Keratinocyte (primary cell): ENCODE measurements at regions not wholly inside any gene's neighbourhood (a gene's known extent, or its start where the extent isn't known, plus 50 kb on each side); places are given as distances from the start of the nearest gene placed in this dataset.

ENCODE experiments used
- DNase-seq: peaks from one replicate; pipeline ENCODE4 v3.0.0-alpha.2; 2011; ENCODE audit warnings: low read depth, missing footprints, low spot score
- FAIRE-seq: peaks from 2 replicates; lab custom pipeline; 2011; peaks lifted over from hg19 to GRCh38; lab: Jason Lieb, UNC
- H2AFZ ChIP-seq: 2 replicates; pipeline ENCODE4 v1.6.0; 2012; ENCODE audit warnings: low read length, control low read depth, inconsistent platforms; ENCODE audit not compliant: control insufficient read depth
- H3K27ac ChIP-seq: 2 replicates; pipeline ENCODE4 v1.5.1; 2011; ENCODE audit warnings: low read length; ENCODE audit not compliant: control insufficient read depth, insufficient read depth
- H3K27me3 ChIP-seq: 3 replicates; pipeline ENCODE4 v1.6.0; 2011; ENCODE audit warnings: low read length; ENCODE audit not compliant: control insufficient read depth, insufficient read depth; ENCODE audit errors: extremely low read depth
- H3K36me3 ChIP-seq, 2 experiments: 2 replicates in 1 of 2; 3 replicates in 1 of 2; pipeline ENCODE4 v1.5.1; 2011; ENCODE audit warnings: low read length in 2 of 2, mild to moderate bottlenecking in 1 of 2; ENCODE audit not compliant: control insufficient read depth in 2 of 2, insufficient read depth in 2 of 2; ENCODE audit errors: extremely low read depth in 1 of 2
- H3K4me1 ChIP-seq: 3 replicates; pipeline ENCODE4 v1.5.1; 2011; ENCODE audit warnings: low read length; ENCODE audit not compliant: control insufficient read depth, insufficient read depth; ENCODE audit errors: extremely low read depth
- H3K4me2 ChIP-seq: 3 replicates; pipeline ENCODE4 v1.6.0; 2011; ENCODE audit warnings: low read depth, low read length; ENCODE audit not compliant: control insufficient read depth, insufficient read depth; ENCODE audit errors: extremely low read depth
- H3K4me3 ChIP-seq, 3 experiments: fragments of 200-600 bp in 1 of 3; sonication (generic) in 1 of 3; 2 replicates in 2 of 3; 3 replicates in 1 of 3; pipeline ENCODE4 v1.5.1; 2011 to 2016; ENCODE audit warnings: low read length in 3 of 3, mild to moderate bottlenecking in 3 of 3, control low read depth in 2 of 3, inconsistent platforms in 1 of 3, low read depth in 1 of 3, mixed read lengths in 1 of 3, mixed run types in 1 of 3, moderate library complexity in 1 of 3; ENCODE audit not compliant: control insufficient read depth in 2 of 3, insufficient read depth in 2 of 3; ENCODE audit errors: extremely low read depth in 1 of 3
- H3K79me2 ChIP-seq: 2 replicates; pipeline ENCODE4 v1.6.0; 2012; ENCODE audit warnings: low read length; ENCODE audit not compliant: control insufficient read depth, insufficient read depth
- H3K9ac ChIP-seq: 3 replicates; pipeline ENCODE4 v1.6.0; 2011; ENCODE audit warnings: low read length; ENCODE audit not compliant: control insufficient read depth, insufficient read depth; ENCODE audit errors: extremely low read depth
- H3K9me1 ChIP-seq: 3 replicates; pipeline ENCODE4 v1.6.0; 2011; ENCODE audit warnings: low read length; ENCODE audit not compliant: control insufficient read depth, insufficient read depth; ENCODE audit errors: extremely low read depth
- H3K9me3 ChIP-seq: 2 replicates; pipeline ENCODE4 v1.5.1; 2012; ENCODE audit warnings: low read depth, low read length; ENCODE audit not compliant: control insufficient read depth
- H4K20me1 ChIP-seq: 3 replicates; pipeline ENCODE4 v1.6.0; 2011; ENCODE audit warnings: low read length; ENCODE audit not compliant: control insufficient read depth, insufficient read depth; ENCODE audit errors: extremely low read depth
- EZH2 ChIP-seq: IDR thresholded peaks from one replicate; pipeline ENCODE4 v1.6.1; 2012; ENCODE audit warnings: inconsistent platforms, mild to moderate bottlenecking, low read length, moderate library complexity
- dilution Hi-C: fragments of 300-500 bp; cut with MboI; formaldehyde crosslinking; loops from one replicate; pipeline ENCODE4 v1.7.0; 2020; ENCODE audit warnings: low sequenced_read_pairs; ENCODE audit not compliant: extremely low pct_ligation_motif_present
- TF ChIP-seq, protein P1 (sequence below), 3 experiments: IDR thresholded peaks in 1 of 3; conservative IDR thresholded peaks in 1 of 3; optimal IDR thresholded peaks in 1 of 3; 2 replicates in 2 of 3; 3 replicates in 1 of 3; pipeline versions ENCODE3 to v1.5.1; 2011; ENCODE audit warnings: low read length in 3 of 3, mild to moderate bottlenecking in 3 of 3, moderate library complexity in 2 of 3, control low read depth in 1 of 3, inconsistent platforms in 1 of 3; ENCODE audit not compliant: insufficient read depth in 2 of 3; ENCODE audit errors: extremely low read depth in 1 of 3

DNA sequence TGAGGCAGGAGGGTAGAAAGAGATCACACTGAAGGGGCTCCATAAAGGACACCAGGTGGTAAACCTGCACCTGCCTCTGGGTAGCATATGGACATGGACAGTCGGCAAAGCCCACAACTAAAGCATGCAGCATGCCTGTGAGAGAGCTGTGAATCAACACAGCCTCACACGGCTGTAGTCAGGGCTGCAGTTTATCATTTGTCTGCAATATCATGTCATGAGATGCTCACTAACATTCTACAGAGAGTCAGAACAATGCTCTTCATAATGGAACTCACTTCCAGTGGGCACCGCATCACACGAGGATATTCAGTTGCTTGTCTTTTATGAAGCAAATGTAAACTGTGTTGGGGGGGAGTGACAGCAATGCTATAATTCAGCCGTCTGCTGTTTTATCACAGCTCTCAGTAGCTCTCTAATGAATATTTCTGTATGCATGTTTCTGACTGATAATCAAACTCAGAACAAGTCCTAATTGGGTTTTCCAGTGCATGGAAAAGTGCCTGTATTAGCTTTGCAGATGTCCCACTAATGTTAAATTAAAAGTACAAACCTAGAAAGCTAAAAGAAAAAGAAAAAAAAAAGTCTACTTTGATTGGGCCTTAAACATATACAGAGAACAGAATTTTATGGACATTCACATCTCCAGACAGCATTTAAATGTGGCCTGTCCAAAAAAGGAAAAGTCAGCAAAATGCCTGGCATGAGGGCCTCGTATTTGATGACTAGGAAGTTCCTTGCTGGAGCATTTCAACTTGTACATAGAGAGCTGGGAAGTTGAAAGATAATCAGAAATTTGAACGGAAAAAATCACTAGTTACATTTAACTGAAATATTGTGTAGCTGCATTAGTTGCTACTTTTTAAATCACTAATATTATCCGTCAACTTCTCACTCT lies 406.1 kb upstream of the SOX11 start:
- no peaks in the 10 kb centered on the region for H3K27me3 ChIP-seq
- H3K4me3 ChIP-seq = no peak overlapping the region
- H3K27ac ChIP-seq = no peak overlapping the region
- TF ChIP-seq, protein P1, sequence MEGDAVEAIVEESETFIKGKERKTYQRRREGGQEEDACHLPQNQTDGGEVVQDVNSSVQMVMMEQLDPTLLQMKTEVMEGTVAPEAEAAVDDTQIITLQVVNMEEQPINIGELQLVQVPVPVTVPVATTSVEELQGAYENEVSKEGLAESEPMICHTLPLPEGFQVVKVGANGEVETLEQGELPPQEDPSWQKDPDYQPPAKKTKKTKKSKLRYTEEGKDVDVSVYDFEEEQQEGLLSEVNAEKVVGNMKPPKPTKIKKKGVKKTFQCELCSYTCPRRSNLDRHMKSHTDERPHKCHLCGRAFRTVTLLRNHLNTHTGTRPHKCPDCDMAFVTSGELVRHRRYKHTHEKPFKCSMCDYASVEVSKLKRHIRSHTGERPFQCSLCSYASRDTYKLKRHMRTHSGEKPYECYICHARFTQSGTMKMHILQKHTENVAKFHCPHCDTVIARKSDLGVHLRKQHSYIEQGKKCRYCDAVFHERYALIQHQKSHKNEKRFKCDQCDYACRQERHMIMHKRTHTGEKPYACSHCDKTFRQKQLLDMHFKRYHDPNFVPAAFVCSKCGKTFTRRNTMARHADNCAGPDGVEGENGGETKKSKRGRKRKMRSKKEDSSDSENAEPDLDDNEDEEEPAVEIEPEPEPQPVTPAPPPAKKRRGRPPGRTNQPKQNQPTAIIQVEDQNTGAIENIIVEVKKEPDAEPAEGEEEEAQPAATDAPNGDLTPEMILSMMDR (optimal IDR thresholded peaks at IDR 0.05 in 1 of 3, IDR thresholded peaks at IDR 0.05 in 1 of 3, conservative IDR thresholded peaks at IDR 0.05 in 1 of 3; ENCODE audit: extremely low read depth in 1 of 3, insufficient read depth in 2 of 3, low read length in 3 of 3) = no peak
- TF ChIP-seq EZH2 = no peak
- no peaks in the 10 kb centered on the region for H3K4me1 ChIP-seq
- no peaks in the 10 kb centered on the region for H3K9me1 ChIP-seq
- H4K20me1 ChIP-seq = no peaks in the 10 kb centered on the region
- H3K79me2 ChIP-seq = no peaks in the 10 kb centered on the region
- peaks cover 8% of the 10 kb centered on the region for H3K9me3 ChIP-seq
- no peak for DNase-seq
- no peak overlapping the region for H2AFZ ChIP-seq
- H3K9ac ChIP-seq = no peak overlapping the region
- no peaks in the 10 kb centered on the region for H3K36me3 ChIP-seq
- dilution Hi-C loops = no loop called here
- H3K4me2 ChIP-seq = no peak overlapping the region
- no peak for FAIRE-seq

DNA sequence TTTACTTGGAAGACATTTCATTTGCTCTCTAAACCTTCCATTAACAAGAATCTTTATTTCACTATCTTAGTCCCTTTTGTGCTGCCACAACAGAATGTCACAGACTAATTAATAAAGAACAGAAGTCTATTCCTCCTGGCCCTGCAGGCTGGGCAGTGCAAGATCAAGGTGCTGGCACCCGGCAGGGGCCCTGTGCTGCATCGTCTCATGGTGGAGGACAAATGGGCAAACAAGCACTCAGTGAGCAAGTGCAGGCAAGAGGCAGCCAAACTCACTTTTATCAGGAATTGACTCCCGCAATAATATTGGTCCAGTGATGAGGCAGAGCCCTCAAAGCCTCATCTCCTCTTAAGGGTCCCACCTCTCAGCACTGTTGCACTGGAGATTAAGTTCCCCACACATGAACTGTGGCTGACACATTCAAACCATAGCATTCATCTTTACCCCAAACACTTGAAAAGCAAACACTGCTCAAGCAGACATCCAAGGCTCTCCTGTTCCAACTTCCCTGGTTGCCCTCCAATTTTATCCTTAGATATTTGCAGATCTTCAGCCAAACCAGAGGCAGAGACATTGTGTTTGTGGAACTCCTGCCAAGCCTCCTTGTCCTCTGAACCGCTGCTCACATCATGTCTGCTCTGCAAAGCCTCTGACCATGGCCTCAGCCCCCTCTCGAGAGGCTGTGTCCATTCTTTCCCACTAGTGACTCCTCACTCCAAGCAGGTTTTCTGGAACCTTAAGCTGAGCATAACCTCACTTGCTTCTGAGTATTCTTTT lies 404.4 kb upstream of the SOX11 start:
- FAIRE-seq (no peak), DNase-seq (no peak)
- Histone ChIP-seq H3K79me2 (no peaks in the 10 kb centered on the region), H3K4me2 (no peak overlapping the region), H3K36me3 (no peaks in the 10 kb centered on the region), H3K27ac (no peak overlapping the region), H3K4me3 (no peak overlapping the region), H3K4me1 (no peaks in the 10 kb centered on the region), H3K9me3 (peaks cover 8% of the 10 kb centered on the region), H3K9ac (no peak overlapping the region), H3K9me1 (no peaks in the 10 kb centered on the region), H3K27me3 (no peaks in the 10 kb centered on the region), H4K20me1 (no peaks in the 10 kb centered on the region), H2AFZ (no peak overlapping the region)
- TF ChIP-seq, protein P1 (optimal IDR thresholded peaks at IDR 0.05 in 1 of 3, IDR thresholded peaks at IDR 0.05 in 1 of 3, conservative IDR thresholded peaks at IDR 0.05 in 1 of 3; ENCODE audit: extremely low read depth in 1 of 3, insufficient read depth in 2 of 3, low read length in 3 of 3) = no peak
- TF ChIP-seq EZH2 = no peak
- dilution Hi-C loops = no loop called here
